ENCODE measurements at regions not wholly inside any gene's neighbourhood (a gene's known extent, or its start where the extent isn't known, plus 50 kb on each side); places are given as distances from the start of the nearest gene placed in this dataset.

DNA sequence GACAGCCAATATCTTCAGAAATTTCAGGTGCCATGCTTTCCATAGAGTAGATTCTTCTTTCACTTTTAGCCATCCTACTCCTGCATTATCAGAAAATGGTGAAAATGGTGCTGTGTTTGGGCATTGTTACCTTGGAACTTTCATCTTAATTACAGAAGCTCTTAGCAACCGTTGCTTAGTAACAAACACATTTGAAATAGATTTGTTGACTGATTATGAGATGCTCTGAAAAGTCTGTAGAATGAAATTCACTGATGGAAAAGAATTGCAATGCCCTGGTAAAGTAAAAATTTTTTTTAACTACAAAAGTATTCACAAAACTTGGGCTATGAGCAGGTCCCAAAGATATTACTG, 249.3 kb upstream of the NEBL start:
- WGBS, 2 donors = 76 to 85% methylated on average over 1 of the region's 1 CpG
- ATAC-seq = no peak
- H3K4me3 ChIP-seq = no peak overlapping the region
- no peak for DNase-seq
- no peak for TF ChIP-seq POLR2A (IDR thresholded peaks at IDR 0.05)
- TF ChIP-seq, protein P1, sequence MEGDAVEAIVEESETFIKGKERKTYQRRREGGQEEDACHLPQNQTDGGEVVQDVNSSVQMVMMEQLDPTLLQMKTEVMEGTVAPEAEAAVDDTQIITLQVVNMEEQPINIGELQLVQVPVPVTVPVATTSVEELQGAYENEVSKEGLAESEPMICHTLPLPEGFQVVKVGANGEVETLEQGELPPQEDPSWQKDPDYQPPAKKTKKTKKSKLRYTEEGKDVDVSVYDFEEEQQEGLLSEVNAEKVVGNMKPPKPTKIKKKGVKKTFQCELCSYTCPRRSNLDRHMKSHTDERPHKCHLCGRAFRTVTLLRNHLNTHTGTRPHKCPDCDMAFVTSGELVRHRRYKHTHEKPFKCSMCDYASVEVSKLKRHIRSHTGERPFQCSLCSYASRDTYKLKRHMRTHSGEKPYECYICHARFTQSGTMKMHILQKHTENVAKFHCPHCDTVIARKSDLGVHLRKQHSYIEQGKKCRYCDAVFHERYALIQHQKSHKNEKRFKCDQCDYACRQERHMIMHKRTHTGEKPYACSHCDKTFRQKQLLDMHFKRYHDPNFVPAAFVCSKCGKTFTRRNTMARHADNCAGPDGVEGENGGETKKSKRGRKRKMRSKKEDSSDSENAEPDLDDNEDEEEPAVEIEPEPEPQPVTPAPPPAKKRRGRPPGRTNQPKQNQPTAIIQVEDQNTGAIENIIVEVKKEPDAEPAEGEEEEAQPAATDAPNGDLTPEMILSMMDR (IDR thresholded peaks at IDR 0.05) = no peak
- H3K9me3 ChIP-seq = no peaks in the 10 kb centered on the region
- H3K27me3 ChIP-seq = no peaks in the 10 kb centered on the region
- H3K36me3 ChIP-seq (replicated peaks in 1 of 2; ENCODE audit: insufficient read depth in 1 of 2, low read depth in 2 of 2) = no peaks in the 10 kb centered on the region
- H3K4me1 ChIP-seq = no peaks in the 10 kb centered on the region
- H3K27ac ChIP-seq = no peak overlapping the region
- intact Hi-C loops (cut with DNase I) = no loop called here

DNA sequence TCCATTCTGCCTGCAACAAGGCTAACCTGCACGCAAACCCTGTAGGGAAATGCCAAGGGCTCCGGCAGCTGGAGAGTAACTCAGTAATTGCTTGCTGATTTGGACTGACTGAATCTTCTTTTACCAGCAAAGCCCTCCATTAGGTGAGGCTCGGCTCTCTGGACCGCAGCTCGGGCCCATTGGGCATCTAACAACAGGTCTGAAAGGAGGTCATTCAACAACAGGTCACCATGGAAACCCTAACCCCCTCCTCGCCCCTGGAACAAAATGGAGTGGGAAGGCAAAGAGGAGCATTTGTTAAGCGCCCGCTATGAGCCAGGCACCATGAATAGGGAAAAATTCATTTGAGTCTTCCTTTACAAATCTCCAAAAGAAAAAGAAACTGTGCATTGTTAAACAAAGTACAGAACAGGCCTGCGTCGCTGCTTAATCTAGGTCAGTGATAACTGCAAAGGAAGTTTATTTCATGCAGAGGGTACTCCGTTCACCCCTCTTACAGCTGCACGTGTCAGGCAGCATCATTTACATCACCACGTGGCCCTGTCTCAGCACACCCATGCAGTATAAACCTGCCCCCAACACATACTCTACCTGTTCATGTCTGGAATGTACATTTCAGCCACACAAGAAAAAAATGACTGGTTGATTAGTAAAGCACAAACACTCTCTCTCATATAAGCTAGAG, 248.8 kb upstream of the NEBL start:
- no peaks in the 10 kb centered on the region for H3K27me3 ChIP-seq
- TF ChIP-seq, protein P1 (IDR thresholded peaks at IDR 0.05) = no peak
- TF ChIP-seq POLR2A (IDR thresholded peaks at IDR 0.05) = no peak
- no peak for ATAC-seq
- intact Hi-C loops (cut with DNase I) = no loop called here
- no peaks in the 10 kb centered on the region for H3K9me3 ChIP-seq
- no peak overlapping the region for H3K27ac ChIP-seq
- no peaks in the 10 kb centered on the region for H3K4me1 ChIP-seq
- no peaks in the 10 kb centered on the region for H3K36me3 ChIP-seq (replicated peaks in 1 of 2; ENCODE audit: insufficient read depth in 1 of 2, low read depth in 2 of 2)
- H3K4me3 ChIP-seq = no peak overlapping the region
- WGBS, 2 donors = 86 to 92% methylated on average over 13 of the region's 13 CpGs
- DNase-seq = no peak

DNA sequence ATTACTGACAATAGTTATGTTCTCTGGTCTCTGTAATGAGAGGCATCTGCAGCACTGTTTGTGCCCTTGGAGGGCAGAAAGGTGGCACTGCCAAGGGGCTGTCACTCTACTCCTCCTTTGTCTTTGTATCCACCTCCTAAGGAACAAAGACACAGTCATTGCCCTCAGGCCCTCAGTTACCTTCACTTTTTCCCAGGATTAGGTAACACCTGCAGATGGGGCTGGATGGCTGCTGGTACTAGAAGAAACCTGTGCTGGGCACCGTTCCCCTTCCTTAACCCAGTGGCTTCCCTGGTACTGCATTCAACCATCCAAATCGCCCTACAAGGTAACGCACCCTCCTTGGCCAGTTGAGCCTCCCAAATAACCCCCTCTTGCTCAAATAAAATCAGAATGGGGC, 246.9 kb upstream of the NEBL start:
- no peak for ATAC-seq
- no peaks in the 10 kb centered on the region for H3K4me1 ChIP-seq
- no peaks in the 10 kb centered on the region for H3K36me3 ChIP-seq (replicated peaks in 1 of 2; ENCODE audit: insufficient read depth in 1 of 2, low read depth in 2 of 2)
- no peak overlapping the region for H3K4me3 ChIP-seq
- no peaks in the 10 kb centered on the region for H3K9me3 ChIP-seq
- WGBS, 2 donors = 88 to 93% methylated on average over 3 of the region's 3 CpGs
- DNase-seq = no peak
- no peak for TF ChIP-seq POLR2A (IDR thresholded peaks at IDR 0.05)
- TF ChIP-seq, protein P1 (IDR thresholded peaks at IDR 0.05) = no peak
- intact Hi-C loops (cut with DNase I) = no loop called here
- H3K27me3 ChIP-seq = no peaks in the 10 kb centered on the region
- H3K27ac ChIP-seq = no peak overlapping the region

DNA sequence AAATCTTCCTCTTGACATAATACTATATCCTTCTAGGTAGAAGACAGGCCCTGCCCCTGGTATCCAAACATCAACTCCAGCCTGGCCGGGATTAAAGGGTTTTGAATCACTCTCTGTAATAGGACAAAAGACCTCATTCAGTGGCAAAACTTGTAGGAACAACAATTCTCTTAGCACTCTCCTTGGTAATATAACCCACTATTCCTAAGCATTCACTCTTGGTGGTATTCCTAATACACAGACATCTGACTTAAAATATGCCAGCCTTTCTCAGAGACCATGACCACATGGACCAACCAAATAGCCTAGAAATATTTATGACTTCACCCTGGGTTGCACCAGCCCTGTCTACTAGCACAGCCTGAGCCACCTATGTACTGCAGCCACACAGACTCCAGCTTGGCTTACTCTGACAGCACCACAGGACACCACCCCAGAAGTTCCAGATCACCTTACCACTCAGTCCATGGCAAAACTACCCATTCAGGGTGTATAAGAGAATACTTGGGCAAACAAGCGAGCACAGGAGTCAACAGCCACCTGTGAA, 244.9 kb upstream of the NEBL start:
- H3K36me3 ChIP-seq (replicated peaks in 1 of 2; ENCODE audit: insufficient read depth in 1 of 2, low read depth in 2 of 2) = no peaks in the 10 kb centered on the region
- intact Hi-C loops (cut with DNase I) = no loop called here
- H3K4me3 ChIP-seq = no peak overlapping the region
- H3K4me1 ChIP-seq = no peaks in the 10 kb centered on the region
- no peak overlapping the region for H3K27ac ChIP-seq
- ATAC-seq = no peak
- WGBS, 2 donors = 87 to 92% methylated on average over 2 of the region's 2 CpGs
- no peaks in the 10 kb centered on the region for H3K9me3 ChIP-seq
- no peak for DNase-seq
- TF ChIP-seq, protein P1 (IDR thresholded peaks at IDR 0.05) = no peak
- no peak for TF ChIP-seq POLR2A (IDR thresholded peaks at IDR 0.05)
- H3K27me3 ChIP-seq = no peaks in the 10 kb centered on the region

DNA sequence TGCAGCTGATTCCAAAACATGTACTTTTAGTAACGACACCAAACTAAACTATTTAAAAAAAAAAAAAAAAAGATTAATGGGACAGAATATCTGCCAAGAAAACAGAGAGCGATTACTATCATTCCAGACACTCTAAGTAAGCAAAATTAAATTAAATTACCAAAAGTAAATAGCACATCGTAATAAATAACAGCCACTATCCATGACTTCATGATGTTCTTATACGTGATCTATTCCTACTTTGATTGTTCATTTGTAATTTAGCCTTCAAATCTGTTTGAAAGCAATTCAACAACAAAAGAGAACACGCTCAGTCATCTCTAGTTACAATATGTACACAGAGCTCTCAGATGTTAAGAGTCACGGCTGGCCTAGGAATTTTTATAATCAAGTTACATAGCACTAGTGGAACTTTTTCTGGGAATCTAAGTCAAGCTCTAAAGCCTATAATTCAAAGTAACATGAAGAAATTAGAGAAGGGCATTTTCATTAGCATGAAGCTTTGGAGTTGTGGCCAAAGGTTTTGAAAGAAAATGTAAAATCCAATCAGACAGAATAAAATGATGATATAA, 241.7 kb upstream of the NEBL start:
- Histone ChIP-seq H3K4me3 (no peak overlapping the region), H3K9me3 (no peaks in the 10 kb centered on the region), H3K27ac (no peak overlapping the region), H3K27me3 (no peaks in the 10 kb centered on the region), H3K4me1 (no peaks in the 10 kb centered on the region), H3K36me3 (replicated peaks in 1 of 2; ENCODE audit: insufficient read depth in 1 of 2, low read depth in 2 of 2) (no peaks in the 10 kb centered on the region)
- DNase-seq = no peak
- 73 to 74% methylated on average over 6 of the region's 6 CpGs for WGBS, 2 donors
- intact Hi-C loops (cut with DNase I) = no loop called here
- ATAC-seq = no peak
- TF ChIP-seq POLR2A (IDR thresholded peaks at IDR 0.05) = no peak
- TF ChIP-seq, protein P1 (IDR thresholded peaks at IDR 0.05) = no peak
